Kidney glomerular epithelial cell (primary cell): ENCODE measurements at regions not wholly inside any gene's neighbourhood (a gene's known extent, or its start where the extent isn't known, plus 50 kb on each side); places are given as distances from the start of the nearest gene placed in this dataset.
"Not testable (repeated sequence)": the region's sequence is repeated elsewhere in the genome, so short reads cannot be mapped to it uniquely, and the experiment has no call there.

Experiments
- DNase-seq: peaks from one replicate; lab custom pipeline; 2025; lab: John Stamatoyannopoulos, UW

DNA sequence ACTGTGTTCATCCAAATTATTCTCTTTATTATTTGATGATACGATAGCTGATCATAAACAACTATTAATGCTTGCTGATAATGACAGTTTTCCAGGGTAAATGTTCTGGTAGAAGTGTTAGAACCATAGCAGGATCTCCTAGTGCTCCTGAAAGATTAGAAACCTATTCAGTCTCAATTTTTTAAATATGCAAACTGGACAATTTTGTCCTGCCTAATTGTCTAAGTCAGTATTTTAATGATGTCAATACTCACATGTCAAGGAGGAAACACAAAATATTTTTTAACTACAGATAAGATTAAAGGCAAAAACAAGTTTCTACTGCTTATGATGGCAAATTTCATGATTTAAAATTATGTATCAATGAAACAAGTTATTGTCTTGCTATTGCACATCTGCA lies 233.9 kb downstream of the RFPL4B start:
- DNase-seq: no peak

DNA sequence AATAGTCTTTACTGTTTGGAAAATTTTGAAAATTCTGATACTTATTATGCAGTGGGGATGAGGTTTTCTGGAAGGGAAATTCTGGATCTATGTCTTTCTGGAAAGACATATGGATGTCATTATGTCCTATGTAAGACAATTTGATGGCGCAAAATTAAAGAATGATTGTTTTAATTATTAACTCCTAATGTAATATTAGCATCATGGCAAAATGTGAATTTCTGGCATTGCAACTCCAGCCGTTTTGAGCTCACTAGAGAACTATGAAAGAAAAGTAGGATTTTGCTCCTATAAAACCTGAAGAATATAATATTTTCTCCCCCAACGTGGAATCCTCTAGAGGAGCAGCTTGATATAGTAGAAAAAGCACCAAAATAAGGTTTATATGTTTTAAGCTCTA lies 243.2 kb downstream of the RFPL4B start:
- DNase-seq: no peak

DNA sequence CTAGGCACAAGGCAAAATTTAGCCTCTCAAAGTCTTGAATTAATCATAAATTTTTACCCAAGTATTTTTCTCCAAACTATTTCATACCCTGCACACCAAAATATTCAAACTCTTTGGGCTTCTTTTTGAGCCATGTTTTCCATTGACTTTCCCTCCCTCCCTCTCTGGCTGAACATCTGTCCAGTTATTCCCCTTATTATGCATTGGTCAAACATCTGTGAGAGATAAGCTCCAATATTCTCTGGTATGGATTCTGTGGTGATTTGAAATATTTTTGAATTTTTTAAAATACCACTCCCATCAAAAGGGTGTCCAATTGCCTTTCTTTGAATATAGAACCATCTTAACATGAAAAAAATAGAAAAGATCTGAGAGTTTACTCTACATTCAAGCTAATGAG lies 244.2 kb downstream of the RFPL4B start:
- DNase-seq: no peak

- DNase-seq: no peak
These were observed 245.0 kb downstream of the RFPL4B start for GRCh38 chr6:112592159-112592558.

DNA sequence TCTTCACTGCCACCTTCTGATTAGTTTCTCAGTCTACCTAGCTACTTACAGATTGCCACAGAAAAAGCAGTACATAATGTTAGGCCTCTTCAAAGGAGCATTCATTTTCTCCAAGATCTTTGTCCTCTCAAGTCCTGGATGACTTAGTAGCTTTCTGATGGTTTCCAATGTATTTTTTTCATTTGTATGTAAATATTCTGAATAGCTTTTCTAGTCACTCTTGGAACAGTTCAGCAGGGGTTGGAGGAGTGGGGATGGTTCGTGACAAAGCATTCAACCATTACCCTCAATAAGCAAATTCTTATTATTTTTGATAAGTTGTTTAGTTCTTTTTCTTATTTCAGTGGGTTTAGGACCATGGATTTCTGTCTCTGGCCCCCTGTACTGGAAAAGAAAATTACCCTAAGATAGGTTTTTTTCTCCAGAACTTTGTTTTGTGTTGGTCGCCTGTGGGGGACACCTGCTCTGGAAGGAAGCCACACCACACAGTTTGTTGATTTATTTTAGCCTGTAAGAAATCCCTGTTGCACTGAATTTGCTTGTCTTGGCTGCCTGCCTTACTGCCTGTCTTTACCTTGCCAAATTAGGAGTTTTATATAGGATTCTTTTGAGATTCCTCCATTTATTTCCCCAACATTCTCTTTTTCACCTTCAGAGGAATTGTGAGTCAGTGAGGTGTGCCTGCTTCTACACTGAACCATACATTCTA lies 247.9 kb downstream of the RFPL4B start:
- DNase-seq: no peak

DNA sequence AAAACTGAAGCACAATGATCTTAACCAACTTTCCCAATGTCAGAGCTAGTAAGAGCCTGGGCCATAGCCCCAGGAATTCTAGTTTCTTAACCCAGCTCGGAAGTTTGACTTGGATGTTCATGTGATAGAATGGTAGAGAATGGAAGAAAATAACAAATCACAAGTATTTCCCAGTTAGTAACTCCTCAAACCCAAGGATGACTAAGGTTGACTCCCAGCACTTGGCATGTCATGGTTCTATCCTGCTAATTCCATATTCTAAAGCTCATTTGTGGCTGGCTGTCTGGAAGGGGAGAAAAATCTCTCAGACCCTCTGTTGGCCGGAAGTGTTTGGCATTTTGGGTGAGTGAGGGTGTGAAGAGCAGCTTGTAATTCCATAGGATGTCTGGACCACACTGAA lies 248.7 kb downstream of the RFPL4B start:
- DNase-seq: no peak

GRCh38 chr6:112597176-112597575 lies 250.0 kb downstream of the RFPL4B start:
- no peak for DNase-seq

GRCh38 chr6:112600168-112600567 lies 253.0 kb downstream of the RFPL4B start:
- no peak for DNase-seq

DNA sequence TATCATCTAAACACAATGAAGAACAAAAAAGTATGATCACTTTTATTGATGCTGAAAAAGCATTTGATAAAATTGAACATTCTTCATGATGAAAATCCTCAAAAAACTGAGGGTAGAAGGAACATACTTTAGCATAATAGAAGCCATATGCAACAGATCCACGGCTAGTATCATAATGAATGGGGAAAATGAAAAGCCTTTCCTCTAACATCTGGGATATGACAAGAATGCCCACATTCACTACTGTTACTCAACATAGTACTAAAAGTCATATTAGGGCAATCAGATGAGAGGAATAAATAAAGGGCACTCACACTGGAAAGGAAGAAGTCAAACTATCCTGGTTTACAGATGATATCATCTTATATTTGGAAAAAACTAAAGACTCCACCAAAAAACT lies 256.6 kb downstream of the RFPL4B start:
- no peak for DNase-seq

DNA sequence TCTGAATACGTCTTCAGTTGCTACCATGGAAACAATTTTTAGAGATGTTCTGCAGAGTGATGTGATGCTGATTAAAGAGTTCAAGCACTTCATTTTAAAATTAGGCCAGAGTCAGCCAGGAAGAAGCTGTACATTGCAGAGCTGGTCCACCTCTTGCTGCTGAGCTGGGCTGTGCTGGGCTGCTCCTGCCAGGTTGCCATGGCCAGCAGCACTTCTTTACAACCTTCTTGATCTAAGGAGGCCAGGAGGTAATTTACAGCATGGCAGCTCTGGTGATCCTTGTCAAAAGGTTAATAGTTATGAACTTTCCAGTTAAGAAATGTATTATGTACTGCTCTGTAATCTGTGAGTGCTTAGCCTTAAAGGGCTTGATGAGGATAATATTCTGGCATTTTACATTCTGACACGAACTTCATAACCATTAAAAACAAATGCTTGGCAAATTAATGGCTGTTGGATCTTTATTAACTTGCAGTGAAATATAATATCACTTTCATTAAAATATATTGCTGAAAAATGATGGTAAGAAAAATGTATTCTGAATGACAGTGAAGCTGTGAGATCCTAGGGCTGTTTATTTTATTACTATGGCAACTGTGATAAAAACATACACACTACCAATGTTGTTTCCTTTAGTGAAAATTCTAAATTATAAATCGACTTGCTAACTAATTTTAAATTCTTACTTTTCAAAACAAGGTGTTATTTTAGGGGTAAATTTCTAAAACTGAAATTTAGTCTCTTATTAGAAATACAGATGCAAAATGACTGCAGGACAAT lies 259.7 kb downstream of the RFPL4B start:
- no peak for DNase-seq

- DNase-seq: not testable (repeated sequence)
These were observed 261.8 kb downstream of the RFPL4B start for GRCh38 chr6:112608925-112609324.

DNA sequence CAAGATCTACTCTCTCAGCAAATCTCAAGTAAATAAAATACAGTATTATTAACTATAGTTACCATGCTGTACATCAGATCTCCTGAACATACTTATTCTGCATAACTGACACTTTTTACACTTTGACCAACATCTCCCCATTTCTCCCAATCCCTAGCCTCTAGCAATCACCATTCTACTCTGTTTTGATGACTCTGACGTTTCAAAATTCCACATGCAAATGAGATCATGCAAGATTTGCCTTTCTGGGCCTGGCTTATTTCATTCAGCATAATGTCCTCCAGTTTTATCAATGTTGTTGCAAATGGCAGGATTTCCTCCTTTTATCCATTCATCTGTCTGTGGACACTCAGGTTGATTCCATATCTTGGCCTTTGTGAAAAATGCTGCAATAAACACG lies 266.3 kb downstream of the RFPL4B start:
- no peak for DNase-seq

- DNase-seq: peak; percentile 23
These were observed 271.7 kb downstream of the RFPL4B start for GRCh38 chr6:112618849-112619248.

- no peak for DNase-seq
These were observed 273.9 kb downstream of the RFPL4B start for GRCh38 chr6:112620812-112621569.

DNA sequence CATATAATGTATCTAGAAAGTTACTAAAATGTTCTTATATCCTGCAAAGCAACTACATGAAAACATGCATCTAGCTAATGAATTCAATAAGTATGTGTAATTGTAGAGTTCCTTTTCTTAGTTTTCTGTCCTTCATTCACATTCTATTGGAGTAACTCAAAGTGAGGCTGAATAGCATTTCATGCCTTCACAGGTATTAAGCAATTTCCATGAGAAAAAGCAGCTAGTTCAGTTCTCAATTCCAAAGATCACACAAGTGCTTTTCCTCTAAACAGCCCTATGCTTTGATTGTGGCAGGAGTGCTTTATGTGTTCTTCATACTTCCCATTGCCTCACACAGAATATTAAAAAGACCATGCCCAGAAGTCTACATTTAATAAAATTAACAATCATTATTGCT lies 274.9 kb downstream of the RFPL4B start:
- no peak for DNase-seq

GRCh38 chr6:112626468-112627082 lies 279.4 kb downstream of the RFPL4B start:
- peak; percentile 81 for DNase-seq

DNA sequence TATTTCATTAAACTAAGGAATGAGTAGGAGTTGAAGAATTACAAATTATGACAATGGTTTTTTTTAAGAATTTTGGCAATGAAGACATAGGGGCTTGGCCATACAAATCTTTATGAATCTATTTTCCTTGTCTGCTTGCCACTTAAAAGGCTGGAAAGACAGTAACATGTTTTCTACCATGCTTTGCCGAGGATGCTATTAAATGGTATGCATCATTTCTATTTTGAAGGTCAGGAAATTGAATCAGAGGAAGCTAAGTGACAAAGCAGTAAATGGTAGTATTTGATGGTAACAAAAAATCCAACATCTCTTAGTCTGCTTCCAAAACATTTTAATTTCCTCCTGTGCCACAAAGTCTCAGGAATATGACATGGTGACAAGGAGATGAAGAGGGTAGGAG lies 287.2 kb downstream of the RFPL4B start:
- no peak for DNase-seq

- DNase-seq: peak; percentile 37
These were observed 289.6 kb downstream of the RFPL4B start for GRCh38 chr6:112636650-112637262.

- peak; percentile 23 for DNase-seq
These were observed 292.3 kb downstream of the RFPL4B start for GRCh38 chr6:112639391-112639831.

GRCh38 chr6:112640891-112641290 lies 293.8 kb downstream of the RFPL4B start:
- peak; percentile 89 for DNase-seq

- DNase-seq: no peak
These were observed 302.7 kb downstream of the RFPL4B start for GRCh38 chr6:112649853-112650252.

DNA sequence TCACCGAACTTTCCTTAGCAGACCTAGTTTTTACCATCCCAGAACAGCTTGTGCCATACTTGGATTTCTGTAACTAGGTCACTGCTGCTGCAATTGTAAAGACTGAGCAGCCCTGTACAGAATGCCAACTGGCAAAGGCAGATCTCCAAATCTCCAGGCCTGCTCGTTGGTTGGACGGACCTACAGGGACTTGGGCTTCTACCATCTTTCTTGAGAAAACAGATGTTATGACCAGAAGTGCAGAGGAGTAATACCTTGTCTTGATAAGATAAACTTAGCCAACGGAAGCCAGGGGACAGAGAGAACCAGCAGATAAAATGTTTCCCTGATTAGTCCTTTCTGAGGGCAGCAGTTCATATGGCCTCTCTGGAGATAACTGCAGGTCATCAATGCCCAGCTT lies 304.1 kb downstream of the RFPL4B start:
- no peak for DNase-seq
